NCI-H2227 treated with DMSO at 0.1 percent for 48 hours (cell line): ENCODE measurements at regions not wholly inside any gene's neighbourhood (a gene's known extent, or its start where the extent isn't known, plus 50 kb on each side); places are given as distances from the start of the nearest gene placed in this dataset.

Experiments
- DNase-seq: peaks from one replicate; lab custom pipeline; 2025; lab: John Stamatoyannopoulos, UW

- DNase-seq: no peak
Observed at GRCh38 chr13:34247596-34247995, 429.6 kb downstream of the RFC3 start.

DNA sequence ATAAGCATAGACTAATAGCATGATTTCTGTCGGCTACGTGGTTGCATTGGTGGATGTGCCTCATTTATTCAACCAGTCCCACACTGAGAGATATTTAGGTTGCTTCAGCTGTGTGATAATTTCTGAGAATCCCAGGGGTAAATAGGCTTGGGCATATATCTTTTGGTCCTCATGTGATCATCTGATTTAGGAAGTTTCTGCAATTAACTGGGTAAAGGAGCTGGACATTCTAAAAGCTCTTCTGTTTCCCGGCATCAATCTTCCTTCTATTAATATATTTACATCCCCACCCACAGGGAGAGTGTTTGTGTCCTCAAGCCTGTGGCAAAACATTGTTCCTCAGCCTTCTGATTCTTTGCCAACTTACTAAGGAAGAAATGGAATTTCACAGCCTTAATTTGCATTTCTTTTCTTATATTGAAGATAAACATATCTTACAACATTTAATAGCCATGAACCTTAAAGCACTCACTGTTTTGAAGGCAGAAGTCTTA is 431.6 kb downstream of the RFC3 start:
- DNase-seq: no peak

- DNase-seq: no peak
Observed at GRCh38 chr13:34250151-34250670, 432.3 kb downstream of the RFC3 start.

DNA sequence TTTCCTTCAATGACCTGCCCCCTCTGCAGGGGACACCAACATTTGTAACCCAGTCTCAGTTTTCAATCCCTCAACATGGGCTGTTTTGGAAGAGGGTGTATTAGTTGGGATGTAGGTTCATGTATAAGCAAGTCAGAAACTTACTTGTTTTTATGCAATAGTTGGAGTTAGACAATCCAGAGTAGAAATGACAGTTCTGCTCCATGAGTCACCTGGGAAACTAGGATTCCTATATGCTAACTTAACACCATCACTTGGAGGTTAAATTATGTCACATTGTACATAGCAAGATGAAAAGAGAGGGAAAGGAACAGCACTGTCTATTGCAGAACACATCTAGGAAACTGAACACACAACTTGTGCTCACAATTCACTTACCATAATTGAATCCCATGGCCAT is 436.4 kb downstream of the RFC3 start:
- no peak for DNase-seq

GRCh38 chr13:34255711-34256110 is 437.8 kb downstream of the RFC3 start:
- DNase-seq: no peak

- no peak for DNase-seq
Observed at GRCh38 chr13:34256236-34256635, 438.3 kb downstream of the RFC3 start.

- DNase-seq: no peak
Observed at GRCh38 chr13:34257966-34258365, 440.0 kb downstream of the RFC3 start.

DNA sequence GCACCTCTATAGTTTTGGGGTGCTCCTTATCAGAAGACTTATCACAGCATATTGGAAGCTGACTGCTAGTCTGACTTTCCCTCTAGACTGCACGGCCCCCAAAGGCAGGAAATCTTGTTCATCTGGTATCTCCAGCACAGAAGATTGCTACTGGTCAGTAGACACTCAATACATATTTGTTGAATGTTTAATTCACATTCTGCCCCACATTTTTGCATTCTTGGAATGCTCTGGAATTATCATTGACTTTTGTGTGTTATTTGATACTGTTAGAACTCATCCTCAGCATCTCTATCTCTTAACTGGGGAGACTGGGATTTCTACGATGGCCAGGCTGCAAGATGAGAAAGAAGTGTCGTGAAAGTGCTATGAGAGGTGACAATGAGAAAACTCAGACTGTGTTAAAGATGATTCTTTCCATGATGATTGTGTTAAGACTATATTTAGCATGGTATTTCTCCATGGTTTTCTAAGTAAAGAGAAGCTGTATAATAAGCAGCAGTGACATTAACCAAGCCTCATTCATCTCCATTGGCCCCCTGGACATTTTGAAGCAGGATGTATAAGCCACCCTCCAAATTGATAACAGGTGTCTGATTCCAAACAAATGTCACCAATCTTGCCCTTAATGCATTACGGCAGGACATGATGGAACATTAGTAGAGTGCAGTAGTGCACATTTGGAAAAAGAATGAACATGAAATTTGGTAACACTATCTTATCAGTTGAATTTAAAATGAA is 440.9 kb downstream of the RFC3 start:
- no peak for DNase-seq

GRCh38 chr13:34263681-34264080 is 445.7 kb downstream of the RFC3 start:
- DNase-seq: no peak

GRCh38 chr13:34265046-34265679 is 447.2 kb downstream of the RFC3 start:
- no peak for DNase-seq

GRCh38 chr13:34276764-34277163 is 458.8 kb downstream of the RFC3 start:
- no peak for DNase-seq

- DNase-seq: no peak
Observed at GRCh38 chr13:34277936-34278335, 460.0 kb downstream of the RFC3 start.

DNA sequence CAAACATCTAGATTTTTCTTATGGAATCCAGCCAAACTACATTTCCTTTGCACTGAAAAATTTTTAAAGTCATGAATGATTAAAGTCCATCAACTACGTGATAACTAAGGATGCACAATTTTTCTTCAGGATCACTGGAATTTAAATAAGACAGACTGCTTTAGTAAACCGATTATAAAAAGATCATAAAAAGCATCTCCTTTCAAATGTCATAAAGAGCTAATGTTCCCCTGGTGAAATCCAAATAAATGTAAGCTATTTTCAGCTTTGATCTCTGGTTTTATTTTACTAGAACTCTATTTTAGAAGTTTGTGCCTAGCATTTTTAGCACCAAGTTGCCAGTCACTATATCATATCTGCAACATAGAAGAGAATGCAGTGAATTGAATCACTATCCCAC is 460.8 kb downstream of the RFC3 start:
- no peak for DNase-seq

DNA sequence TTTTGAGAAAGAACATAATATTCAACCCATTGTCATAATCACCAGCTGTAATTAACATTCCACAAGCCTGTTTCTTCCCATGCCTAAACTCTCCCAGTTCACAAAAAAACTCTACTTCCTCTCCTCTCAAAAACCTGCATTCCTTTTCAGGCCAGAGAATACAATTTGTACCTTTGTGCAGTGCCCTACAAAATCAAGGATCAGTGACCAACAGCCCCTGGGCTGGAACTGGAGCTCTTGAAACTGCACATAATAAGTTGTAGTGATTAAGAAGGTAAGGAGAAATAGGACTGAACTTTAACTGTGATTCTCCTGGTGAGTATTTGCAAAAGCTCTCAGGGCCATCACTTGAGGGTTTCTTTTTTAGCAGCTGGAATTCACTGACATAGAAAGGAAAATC is 472.7 kb downstream of the RFC3 start:
- DNase-seq: no peak

DNA sequence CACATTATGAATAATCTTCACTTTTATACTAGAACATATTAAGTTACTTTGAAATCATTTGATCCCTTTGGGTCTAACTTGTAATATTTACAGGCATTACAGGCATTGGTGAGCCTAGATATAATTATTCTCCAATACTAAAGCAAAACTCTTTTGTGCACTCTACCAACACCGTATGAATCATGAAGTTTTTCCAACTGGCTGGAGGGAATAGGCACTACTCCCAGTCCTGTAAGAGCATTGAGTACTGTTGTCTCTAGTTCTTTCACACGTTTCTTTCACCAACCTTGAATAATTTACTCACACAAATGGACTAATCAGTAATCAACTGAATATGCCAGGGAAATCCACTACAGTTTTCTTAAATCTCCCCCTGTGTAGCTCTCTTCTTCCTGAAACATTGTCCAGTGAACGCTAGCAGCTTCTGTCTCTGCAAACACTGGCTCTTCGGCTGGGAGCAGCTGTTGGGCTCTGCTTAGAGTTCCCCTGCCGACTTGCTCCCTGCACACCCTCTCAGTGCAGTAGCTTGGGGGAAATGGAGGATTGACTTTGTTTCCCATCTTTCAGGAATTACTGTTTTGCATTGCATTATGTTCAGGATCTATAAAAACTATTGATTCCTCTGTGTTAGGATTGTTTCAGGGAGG is 476.7 kb downstream of the RFC3 start:
- DNase-seq: peak; percentile 23

GRCh38 chr13:34300559-34300958 is 482.6 kb downstream of the RFC3 start:
- no peak for DNase-seq

- DNase-seq: no peak
Observed at GRCh38 chr13:34302596-34302995, 484.6 kb downstream of the RFC3 start.

- no peak for DNase-seq
Observed at GRCh38 chr13:34303346-34303745, 485.4 kb downstream of the RFC3 start.

- no peak for DNase-seq
Observed at GRCh38 chr13:34307607-34308006, 489.7 kb downstream of the RFC3 start.

- DNase-seq: no peak
Observed at GRCh38 chr13:34308725-34309124, 490.8 kb downstream of the RFC3 start.

DNA sequence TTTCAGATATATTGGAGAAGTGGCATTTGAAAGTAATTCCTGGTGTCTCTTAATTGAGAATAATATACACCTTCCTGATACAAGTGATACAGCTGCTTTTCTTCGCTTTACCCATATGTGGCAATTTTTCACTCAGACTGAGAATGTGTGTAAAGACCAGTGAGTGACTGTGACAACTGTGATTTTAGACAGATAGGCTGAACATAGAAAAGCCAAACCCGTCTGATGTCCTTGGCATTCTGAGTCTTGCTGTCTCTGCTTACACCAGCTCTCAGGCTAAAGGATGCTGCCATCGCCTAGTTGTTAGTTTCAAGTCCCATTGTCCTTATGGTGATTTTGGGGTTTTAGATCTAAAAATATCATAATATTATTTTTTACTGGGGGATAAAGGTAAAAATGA is 492.6 kb downstream of the RFC3 start:
- no peak for DNase-seq

GRCh38 chr13:34311251-34311650 is 493.3 kb downstream of the RFC3 start:
- DNase-seq: no peak

DNA sequence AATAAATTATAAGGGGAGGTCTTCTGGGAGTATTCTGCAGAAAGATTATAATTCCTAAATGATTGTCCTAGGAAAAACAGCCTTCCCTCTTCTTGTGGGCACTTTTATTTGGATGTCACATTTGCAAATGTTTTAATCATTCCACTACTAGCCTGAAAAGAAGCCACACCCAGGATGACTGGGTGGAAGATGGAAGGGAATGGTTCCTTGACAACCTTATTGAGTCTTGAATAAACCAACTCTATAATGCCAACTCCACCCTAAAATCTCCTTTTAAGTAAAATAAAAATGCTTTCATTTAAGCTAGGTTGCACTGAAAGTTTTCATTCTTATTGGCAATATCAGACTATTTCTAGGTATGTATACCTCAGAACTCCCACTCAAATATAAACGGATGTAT is 494.6 kb downstream of the RFC3 start:
- no peak for DNase-seq
